ENCODE measurements at regions not wholly inside any gene's neighbourhood (a gene's known extent, or its start where the extent isn't known, plus 50 kb on each side); places are given as distances from the start of the nearest gene placed in this dataset.
"Not testable (repeated sequence)": the region's sequence is repeated elsewhere in the genome, so short reads cannot be mapped to it uniquely, and the experiment has no call there.

DNA sequence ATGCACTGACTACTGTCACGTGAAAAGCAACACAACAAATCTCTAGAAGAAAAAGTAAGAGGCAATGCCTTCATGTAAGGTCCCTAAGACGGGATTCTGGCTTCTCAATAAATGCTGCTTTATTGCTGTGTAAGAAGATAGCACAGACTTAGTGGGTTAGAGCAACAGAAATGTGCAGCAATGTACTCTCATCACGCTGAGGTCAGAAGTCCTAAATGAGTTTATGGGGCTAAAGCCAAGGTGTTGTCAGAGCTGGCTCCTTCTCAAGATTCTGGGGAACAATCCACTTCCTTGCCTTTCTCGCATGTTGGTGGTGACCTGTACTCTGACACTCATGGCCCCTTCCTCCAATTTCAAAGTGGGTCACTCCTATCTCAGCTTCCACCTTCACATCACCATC lies 93.4 kb downstream of the SHANK2 start:
- in situ Hi-C loops (cut with MboI; ENCODE audit: low pct_unique_long_range_greater_than_20kb, low sequenced_read_pairs), result no loop called here
- no peak for DNase-seq

DNA sequence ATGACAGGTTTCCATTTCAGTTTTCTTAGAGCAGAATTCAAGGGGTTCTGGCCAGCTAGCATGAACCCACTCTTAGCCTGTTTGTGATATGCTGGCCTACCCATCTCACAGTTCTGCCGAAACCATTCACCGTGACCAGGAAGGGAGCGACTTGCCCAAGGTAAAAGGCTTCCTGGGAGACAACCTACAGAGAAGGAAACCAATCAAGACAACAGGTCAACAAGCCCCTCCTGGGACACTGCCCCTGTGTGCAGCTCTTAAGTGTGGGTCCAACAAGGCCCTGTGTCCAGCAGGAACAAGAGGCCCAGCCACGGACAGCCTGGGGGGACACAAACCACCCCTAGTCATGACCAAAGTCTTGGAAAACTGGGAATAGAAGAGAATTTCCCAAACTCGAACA lies 94.7 kb downstream of the SHANK2 start:
- DNase-seq; in situ Hi-C loops (cut with MboI; ENCODE audit: low pct_unique_long_range_greater_than_20kb, low sequenced_read_pairs): not testable (repeated sequence)

DNA sequence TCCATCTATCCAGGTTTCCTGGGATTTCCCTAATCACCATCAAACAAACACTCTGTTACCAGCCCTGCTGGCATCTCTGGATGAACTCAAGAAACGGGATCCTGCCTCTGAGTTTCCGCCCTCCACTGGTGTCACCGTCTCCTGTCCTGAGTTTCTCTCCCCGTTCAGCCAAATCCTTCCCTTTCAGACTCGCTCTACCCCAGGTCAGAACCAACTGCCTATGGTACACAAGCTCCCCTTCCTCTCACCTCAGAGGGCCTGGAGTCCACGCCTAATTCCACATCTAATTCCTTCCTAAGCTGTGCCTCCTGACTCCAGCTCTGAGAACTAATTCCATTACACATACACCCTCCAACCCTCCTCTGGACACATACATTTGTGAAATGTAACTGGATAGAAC lies 96.1 kb downstream of the SHANK2 start:
- in situ Hi-C loops (cut with MboI; ENCODE audit: low pct_unique_long_range_greater_than_20kb, low sequenced_read_pairs), result no loop called here
- no peak for DNase-seq

DNA sequence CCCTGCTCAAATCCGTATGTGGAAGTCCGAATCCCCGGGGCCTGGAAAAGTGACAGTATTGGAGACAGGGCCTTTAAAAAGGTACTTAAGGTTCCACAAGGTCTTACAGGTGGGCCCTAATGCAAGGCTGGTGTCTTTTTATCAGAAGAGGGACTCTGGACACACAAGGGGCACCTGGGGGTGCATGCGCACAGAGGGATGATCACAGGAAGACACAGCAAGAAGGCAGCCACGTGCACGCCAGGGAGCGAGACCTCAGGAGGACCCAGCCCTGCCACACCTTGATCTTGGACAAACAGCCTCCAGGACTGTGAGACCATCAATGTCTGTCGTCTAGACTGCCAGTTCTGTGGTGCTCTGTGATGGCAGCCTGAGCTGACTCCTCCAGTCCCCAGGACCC lies 96.5 kb downstream of the SHANK2 start:
- in situ Hi-C loops (cut with MboI; ENCODE audit: low pct_unique_long_range_greater_than_20kb, low sequenced_read_pairs), result no loop called here
- DNase-seq, result no peak

DNA sequence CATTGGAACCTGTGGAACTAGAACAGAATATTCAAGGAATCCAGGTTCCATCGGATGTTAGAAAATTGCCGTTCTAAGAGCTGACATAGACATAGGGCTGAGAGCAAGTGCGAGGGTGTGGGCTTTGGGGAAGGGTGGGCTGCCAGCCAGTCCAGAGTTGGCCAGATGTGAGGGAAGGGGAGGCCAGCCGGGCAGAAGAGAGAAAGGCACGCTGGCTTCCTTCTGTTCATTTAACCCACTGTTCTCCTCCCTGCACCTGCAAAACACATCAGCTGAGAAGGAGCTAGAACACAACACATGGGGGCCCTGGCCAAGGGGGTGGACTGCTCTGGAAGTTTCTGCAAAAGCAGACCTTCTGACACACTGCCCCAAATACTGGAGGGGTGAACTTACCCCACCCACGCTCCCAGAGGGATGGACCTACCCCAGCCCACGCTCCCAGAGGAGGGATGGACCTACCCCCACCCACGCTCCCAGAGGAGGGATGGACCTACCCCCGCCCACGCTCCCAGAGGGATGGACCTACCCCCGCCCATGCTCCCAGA lies 98.0 kb downstream of the SHANK2 start:
- no peak for DNase-seq
- in situ Hi-C loops (cut with MboI; ENCODE audit: low pct_unique_long_range_greater_than_20kb, low sequenced_read_pairs), result no loop called here

DNA sequence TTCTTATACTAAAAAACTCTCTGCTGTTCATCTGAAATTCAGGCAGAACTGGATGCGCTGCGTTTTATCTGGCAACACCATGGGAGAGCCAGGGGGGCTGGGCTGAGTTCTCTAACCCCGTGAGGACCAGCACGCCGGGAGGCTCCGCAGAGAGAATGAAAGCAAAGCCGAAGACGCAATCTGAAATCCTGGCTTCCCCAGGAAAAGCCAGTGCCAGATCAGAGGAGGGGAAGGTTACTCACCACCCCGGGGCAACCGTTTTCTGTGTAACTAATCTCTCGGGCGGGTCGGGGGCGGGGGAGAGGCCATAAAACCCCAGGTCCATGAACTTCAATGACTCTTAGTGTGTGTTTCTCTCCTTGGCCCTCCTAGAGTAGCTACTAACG lies 99.4 kb downstream of the SHANK2 start:
- in situ Hi-C loops (cut with MboI; ENCODE audit: low pct_unique_long_range_greater_than_20kb, low sequenced_read_pairs), result no loop called here

DNA sequence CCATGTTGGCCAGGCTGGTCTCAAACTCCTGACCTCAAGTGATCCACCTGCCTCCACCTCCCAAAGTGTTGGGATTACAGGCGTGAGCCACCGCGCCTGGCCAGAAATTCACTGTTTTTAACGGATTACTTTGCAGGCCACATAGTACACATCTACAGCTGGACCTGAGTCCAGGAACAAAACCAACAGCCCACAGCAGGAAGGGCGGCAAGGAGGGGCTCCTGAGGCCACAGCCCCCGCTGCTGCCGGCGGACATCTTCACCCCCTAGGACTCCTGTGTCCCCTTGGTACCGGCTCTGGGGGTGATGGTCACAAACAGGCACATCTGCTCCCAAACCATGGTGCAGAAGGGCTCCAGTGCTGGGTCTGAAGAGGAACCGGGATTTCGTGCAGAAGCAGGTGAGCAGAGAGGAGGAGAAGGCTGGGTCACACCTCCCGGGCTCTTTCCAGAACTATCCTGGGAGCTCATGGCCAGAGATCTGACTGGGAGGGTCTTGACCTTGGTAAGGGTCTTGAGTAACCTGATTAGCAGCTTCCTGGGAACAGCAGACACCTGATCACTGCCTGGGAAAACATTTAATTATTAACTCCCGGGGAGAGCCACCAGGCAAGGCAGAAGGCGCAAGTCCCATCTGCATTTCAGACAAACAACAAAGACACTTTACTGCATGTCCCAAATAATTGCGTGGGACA lies 99.9 kb downstream of the SHANK2 start:
- in situ Hi-C loops (cut with MboI; ENCODE audit: low pct_unique_long_range_greater_than_20kb, low sequenced_read_pairs), result not testable (repeated sequence)

More for the DNA sequence above, 99.4 kb downstream of the SHANK2 start:
- no peak for DNase-seq

DNA sequence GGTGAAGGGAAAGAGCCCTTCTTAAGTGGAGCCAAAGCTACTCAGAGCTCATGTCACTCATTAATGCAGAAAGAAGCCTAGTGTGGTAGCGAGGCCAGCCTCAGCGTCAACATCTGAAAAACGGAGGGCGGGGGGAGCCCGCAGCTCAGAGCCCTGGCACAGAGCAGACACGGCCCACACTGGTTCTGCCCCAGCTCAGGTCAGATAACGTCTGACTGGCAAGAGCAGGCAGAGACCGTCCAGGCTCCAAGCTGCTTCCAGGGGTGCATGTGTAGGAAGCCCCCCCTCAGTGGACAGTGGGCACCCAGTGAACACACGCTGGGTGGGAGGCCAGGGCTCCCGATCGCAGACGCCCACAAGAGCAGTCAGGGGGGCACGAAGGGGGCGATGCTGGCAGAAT lies 100.8 kb downstream of the SHANK2 start:
- in situ Hi-C loops (cut with MboI; ENCODE audit: low pct_unique_long_range_greater_than_20kb, low sequenced_read_pairs), result no loop called here
- DNase-seq, result no peak

More for the DNA sequence above, 99.9 kb downstream of the SHANK2 start:
- not testable (repeated sequence) for DNase-seq

DNA sequence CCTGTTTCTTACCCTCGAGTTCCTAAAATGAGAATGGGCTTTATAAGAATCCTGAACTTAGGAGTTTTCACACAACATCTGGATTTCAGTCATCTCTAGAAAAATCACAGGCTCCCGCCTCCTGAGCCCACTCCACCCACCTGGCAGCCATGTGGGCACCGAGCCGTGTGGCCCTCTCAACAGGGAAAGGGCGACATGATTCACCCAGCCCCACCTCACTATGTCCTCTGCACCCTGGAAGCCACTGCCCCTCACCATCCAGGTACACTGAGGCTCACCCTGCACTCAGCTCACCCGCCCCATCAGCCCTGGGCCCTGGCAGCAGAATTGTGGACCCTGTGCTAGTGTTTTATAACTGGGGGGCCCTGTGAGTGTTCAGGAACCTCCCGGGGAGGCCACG lies 101.5 kb downstream of the SHANK2 start:
- in situ Hi-C loops (cut with MboI; ENCODE audit: low pct_unique_long_range_greater_than_20kb, low sequenced_read_pairs), result no loop called here
- no peak for DNase-seq

DNA sequence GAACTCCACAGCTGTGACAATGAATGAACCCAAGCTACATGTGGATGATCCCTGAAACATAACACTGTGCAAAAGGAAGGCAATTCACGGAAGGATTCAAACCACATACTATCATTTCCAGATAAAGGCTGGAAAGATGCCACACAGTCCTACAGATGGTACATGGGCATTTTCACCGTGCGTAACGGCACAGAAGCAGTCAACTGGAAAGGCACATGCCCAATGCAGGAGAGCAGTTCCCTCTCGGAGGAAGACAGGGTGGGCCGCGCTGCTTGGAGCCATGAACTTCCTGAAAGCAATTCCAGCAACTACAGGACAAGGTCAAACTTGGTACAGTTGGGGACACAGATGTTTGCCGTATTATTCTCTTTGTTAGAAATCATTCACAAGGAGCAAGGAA lies 103.7 kb downstream of the SHANK2 start:
- DNase-seq, result no peak
- in situ Hi-C loops (cut with MboI; ENCODE audit: low pct_unique_long_range_greater_than_20kb, low sequenced_read_pairs), result no loop called here

DNA sequence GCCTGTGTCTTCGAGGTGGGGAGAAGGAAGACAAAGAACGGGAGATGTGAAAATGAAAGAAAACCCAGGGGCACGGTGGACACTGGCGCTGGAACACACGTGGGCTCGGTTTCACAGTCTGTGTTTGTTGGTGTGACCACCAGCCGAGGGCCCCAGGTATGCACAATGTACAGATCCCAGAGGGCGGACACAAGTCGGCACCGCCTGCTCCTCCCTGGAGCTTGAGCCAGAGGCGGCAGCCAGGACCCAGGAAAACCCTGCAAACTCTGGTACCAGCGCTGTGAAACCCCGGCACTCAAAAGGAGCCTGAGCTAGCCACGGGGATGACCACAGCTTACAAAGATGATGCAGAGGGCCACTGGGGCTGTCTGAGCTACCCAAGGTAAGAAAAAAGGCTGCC lies 105.0 kb downstream of the SHANK2 start:
- no peak for DNase-seq
- in situ Hi-C loops (cut with MboI; ENCODE audit: low pct_unique_long_range_greater_than_20kb, low sequenced_read_pairs), result no loop called here

DNA sequence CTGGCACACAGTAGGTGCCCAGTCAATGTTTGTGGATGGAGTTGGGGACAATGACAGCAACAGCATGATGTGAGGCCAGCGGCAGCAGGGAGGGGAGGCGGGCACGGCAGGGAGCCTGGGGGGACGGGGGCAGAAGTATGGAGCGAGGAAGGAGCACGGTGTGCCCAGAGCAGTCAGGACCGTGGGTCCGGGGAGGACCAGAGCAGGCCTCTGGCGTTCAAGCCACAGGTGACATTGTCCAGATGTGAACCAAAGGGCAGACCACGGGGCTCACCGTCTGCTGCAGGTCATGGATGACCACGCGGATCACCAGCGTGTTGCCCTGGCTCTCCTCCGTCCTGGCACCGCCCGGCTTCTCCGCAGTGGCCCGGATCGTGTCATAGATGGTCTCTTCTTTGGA lies 105.5 kb downstream of the SHANK2 start:
- DNase-seq, result no peak
- in situ Hi-C loops (cut with MboI; ENCODE audit: low pct_unique_long_range_greater_than_20kb, low sequenced_read_pairs), result no loop called here

DNA sequence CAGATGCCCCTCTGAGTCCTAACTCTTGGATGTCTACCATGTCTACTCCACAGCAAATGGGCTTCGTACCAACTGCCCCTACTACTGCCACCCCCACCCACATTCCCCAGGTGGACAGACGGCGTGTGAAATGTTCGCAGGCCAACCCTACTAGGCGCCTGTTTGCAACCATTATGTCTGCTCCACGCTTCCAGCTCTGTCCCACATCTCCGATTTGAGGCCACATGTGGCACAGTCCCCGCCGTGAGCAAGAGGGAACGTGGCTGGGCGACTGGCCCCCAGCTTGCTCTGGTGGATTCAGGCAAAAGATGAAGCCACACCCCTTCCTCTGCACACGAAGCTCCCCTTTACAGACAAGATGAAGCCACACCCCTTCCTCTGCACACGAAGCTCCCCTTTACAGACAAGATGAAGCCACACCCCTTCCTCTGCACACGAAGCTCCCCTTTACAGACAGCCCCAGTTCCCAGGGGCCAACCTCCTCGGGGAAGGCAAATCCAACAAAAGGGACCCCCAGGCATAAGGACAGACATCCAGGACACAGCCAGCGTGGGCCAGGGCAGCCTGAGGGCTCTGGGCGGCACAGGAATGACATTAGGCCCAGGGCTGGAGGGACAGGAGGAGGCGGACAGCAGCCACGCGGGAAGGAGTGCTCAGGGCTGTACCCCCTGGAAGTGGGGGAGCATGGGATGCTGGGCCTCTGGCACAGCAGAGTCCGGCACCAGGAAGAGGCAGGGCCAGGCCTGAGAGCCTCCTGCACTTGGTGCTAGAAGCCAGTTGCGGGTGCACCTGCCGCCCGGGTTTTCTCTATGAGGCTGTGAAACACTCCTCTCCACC lies 106.2 kb downstream of the SHANK2 start:
- in situ Hi-C loops (cut with MboI; ENCODE audit: low pct_unique_long_range_greater_than_20kb, low sequenced_read_pairs), result no loop called here
- DNase-seq, result no peak

DNA sequence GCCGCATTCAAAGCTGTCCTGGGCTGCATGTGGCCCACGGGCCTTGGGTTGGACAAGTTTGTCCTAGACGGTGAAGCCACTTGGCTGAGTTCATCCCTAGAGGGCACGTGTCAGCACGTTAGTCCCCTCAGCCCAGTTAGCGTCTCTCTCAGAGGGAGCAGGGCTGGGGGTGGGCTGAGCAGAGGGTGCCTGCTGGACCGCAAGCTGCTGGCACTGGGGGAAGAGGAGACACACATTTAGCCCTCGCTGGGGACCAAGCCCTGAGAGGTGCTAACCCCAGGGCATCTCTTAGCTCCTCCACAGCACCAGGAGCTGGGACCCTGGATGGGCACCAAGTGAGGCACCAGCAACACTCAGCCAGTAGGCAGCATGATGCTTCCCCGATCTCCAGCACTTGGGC lies 107.0 kb downstream of the SHANK2 start:
- in situ Hi-C loops (cut with MboI; ENCODE audit: low pct_unique_long_range_greater_than_20kb, low sequenced_read_pairs), result no loop called here
- DNase-seq, result no peak

DNA sequence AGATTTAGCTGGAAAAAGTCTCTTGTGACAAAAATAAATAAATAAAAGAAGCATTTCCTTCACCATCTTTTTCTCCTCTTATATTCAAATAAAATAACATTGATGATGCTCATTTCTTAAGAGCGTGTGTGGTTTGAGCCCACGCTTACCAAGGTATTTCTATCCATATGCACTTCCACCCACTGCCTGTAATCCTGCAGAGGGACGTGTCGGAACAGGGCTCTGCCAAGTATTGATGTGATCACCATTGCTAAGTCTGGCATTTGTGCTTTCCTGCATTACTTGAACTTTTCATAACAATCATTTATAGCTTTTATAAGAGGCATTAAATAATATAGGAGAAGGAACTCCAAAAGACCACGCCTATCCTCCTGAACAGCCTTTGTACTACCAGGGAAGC lies 107.6 kb downstream of the SHANK2 start:
- no peak for DNase-seq
- in situ Hi-C loops (cut with MboI; ENCODE audit: low pct_unique_long_range_greater_than_20kb, low sequenced_read_pairs), result no loop called here

DNA sequence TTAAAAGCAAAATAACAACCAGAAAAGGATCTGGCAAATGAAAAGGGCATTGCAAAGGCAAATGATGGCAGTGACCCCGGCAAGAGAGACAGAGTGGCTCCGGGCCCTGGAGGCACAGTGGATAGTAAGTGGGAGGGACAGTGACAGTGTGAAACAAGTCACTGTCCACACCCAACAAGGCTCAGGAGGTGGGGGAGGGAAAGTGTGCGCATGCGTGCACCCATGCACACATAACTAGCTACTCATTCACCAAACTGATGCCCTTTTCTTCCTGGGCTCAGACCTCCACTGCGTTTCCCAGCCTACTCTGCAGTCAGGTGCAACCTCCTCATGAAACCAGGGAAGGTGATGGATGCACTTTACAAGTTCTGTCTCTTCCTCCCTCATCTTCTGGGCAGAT lies 108.4 kb downstream of the SHANK2 start:
- in situ Hi-C loops (cut with MboI; ENCODE audit: low pct_unique_long_range_greater_than_20kb, low sequenced_read_pairs), result no loop called here
- no peak for DNase-seq

DNA sequence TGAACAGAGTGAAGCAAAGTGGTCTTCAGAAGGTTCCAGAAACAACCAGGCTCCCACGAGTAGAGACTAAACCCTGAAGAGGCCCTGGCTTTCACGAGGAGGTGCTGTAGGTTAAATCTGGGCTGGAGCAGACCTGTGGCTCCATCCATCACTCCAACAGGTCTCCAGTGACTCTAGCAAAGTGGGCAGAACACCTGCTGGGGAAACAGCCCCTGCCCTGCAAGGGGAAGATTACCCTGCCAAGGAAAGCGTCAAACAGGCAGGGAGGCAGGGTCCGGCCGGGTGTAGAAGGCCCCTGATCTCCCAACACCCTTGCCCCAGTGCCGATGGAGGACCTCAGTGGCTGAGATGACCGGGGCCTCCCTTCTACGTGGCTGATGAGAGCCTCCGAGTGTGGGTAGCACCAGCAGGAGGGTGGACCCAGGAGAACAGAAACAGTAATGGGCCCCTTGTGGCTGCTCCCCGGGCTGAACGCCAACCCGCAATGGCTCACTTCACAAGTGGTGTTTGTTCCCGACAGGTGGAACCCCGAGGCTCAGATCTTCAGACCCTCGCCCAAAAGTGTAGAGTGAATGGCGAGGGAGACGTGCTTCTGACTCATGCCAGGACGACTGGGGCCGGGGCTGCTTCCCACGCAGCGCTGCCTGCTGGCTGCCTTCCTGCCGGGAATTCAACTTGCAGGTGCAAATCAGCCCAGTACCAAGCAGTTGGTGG lies 112.0 kb downstream of the SHANK2 start:
- DNase-seq, result no peak
- in situ Hi-C loops (cut with MboI; ENCODE audit: low pct_unique_long_range_greater_than_20kb, low sequenced_read_pairs), result no loop called here

DNA sequence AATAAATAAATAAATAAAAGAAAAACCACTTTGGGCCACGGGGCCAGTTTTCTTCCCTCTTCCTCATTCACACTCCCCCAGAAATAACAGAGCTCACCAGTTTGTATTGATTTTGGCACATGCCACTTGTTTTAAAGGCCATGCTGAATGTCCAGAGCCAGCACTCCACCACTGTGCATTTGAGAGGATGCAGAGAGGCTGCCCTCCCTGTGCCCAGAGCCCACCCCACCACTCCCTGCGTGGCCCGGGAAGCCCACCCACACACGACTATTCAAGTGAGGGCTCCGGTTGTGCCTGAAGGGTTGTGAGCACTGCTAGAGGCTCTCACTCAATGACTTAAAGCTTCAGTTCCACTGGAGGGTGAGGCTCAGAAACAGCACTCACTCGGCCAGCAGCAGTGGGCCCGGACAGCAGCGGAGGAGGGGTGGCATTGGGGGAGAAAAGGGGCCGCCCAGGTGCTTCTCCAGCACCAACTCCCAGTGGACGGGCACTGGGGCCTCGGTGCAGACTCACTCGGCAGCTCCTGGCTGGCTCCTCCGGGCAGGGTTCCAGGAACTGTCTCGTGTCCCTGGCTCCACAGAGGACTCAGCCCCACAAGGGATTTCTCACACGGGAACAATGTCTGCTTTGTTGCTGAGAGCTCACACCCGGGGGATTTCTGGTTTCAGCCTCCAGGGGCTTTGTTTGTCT lies 112.7 kb downstream of the SHANK2 start:
- in situ Hi-C loops (cut with MboI; ENCODE audit: low pct_unique_long_range_greater_than_20kb, low sequenced_read_pairs), result no loop called here
- DNase-seq, result no peak

DNA sequence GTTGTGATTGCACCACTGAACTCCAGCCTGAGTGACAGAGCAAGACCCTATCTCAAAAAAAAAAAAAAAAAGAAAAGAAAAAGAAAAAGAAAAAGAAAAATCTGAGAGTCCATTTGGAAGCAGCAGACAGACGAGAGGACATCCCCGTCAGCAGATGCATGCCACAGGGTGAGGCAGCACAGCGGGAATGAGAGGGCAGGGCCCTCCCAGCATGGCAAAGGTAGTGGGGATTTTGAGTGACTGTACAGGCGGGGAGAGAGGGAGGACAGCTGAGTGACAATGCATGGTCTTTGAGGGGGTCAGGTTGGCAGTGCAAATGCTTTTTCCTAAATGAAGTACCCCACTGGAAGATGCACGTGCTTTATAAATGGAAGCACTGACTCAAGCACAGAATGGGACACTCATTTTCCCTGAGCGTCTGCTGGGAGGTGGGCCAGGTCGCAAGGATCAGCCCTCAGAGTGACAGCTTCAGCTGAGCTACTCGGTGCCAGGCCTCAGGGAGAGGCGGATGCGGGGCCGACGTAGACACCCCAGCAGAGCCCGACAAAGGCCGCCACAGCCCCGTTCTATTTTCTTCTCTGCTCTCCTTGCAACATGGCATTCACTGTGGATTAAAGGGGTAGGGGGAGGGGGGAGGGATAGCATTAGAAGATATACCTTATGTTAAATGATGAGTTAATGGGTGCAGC lies 113.5 kb downstream of the SHANK2 start:
- DNase-seq, result no peak
- in situ Hi-C loops (cut with MboI; ENCODE audit: low pct_unique_long_range_greater_than_20kb, low sequenced_read_pairs), result no loop called here

All from KBM-7 (cell line).